ENCODE measurements at regions not wholly inside any gene's neighbourhood (a gene's known extent, or its start where the extent isn't known, plus 50 kb on each side); places are given as distances from the start of the nearest gene placed in this dataset.
"Not testable (repeated sequence)": the region's sequence is repeated elsewhere in the genome, so short reads cannot be mapped to it uniquely, and the experiment has no call there.

GRCh38 chrX:75673468-75673867 lies 111.6 kb downstream of the MAGEE2 start:
- no peak for DNase-seq (ENCODE audit: low spot score)

GRCh38 chrX:75655627-75656026 lies 129.4 kb downstream of the MAGEE2 start:
- no peak for DNase-seq (ENCODE audit: low spot score)

GRCh38 chrX:75649829-75650228 lies 127.0 kb upstream of the ZDHHC15 start:
- no peak for DNase-seq (ENCODE audit: low spot score)

- DNase-seq (ENCODE audit: low spot score), result no peak
Measured at GRCh38 chrX:75648803-75649588, 126.2 kb upstream of the ZDHHC15 start.

- no peak for DNase-seq (ENCODE audit: low spot score)
Measured at GRCh38 chrX:75642811-75643361, 120.0 kb upstream of the ZDHHC15 start.

- DNase-seq (ENCODE audit: low spot score), result no peak
Measured at GRCh38 chrX:75638332-75638731, 115.5 kb upstream of the ZDHHC15 start.

GRCh38 chrX:75625232-75625631 lies 102.4 kb upstream of the ZDHHC15 start:
- DNase-seq (ENCODE audit: low spot score), result no peak

GRCh38 chrX:75623535-75623934 lies 100.7 kb upstream of the ZDHHC15 start:
- no peak for DNase-seq (ENCODE audit: low spot score)

- DNase-seq (ENCODE audit: low spot score), result no peak
Measured at GRCh38 chrX:75609406-75609805, 86.6 kb upstream of the ZDHHC15 start.

GRCh38 chrX:75603833-75604232 lies 81.0 kb upstream of the ZDHHC15 start:
- peak; percentile 1 for DNase-seq (ENCODE audit: low spot score)

GRCh38 chrX:75602022-75602421 lies 79.2 kb upstream of the ZDHHC15 start:
- not testable (repeated sequence) for DNase-seq (ENCODE audit: low spot score)

- DNase-seq (ENCODE audit: low spot score), result no peak
Measured at GRCh38 chrX:75596178-75596577, 73.3 kb upstream of the ZDHHC15 start.

GRCh38 chrX:75593186-75593585 lies 70.3 kb upstream of the ZDHHC15 start:
- DNase-seq (ENCODE audit: low spot score), result not testable (repeated sequence)

- no peak for DNase-seq (ENCODE audit: low spot score)
Measured at GRCh38 chrX:75582511-75582910, 59.7 kb upstream of the ZDHHC15 start.

Measured in A172 (cell line).